ENCODE measurements at regions not wholly inside any gene's neighbourhood (a gene's known extent, or its start where the extent isn't known, plus 50 kb on each side); places are given as distances from the start of the nearest gene placed in this dataset.

GRCh38 chr10:131446171-131446570 lies 134.7 kb upstream of the TCERG1L start:
- peak in 1 of 2 donors; percentile 67 for DNase-seq (ENCODE audit: low spot score in 2 of 2)
- intact Hi-C loops (cut with DNase I; ENCODE audit: low total_unique reads): no loop called here

DNA sequence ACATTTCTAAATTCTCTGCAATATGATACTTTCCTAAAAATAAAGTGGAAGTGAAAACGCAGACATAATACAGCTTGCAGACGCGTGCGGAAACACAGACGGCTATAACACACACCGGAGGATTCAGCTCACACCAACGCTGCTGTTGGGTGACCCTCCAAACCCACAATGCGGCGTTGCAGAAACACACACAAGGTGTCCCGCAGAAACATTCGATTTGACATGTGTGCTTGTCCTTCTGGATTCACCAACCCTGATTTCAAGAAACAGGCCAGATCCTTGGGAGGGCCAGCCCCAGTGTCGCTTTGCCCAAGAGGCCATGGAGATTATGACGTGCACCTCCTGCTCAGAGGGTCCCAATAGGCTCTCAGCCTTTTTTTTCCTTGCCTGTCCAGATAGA lies 136.7 kb upstream of the TCERG1L start:
- no peak overlapping the region for H3K4me3 ChIP-seq (ENCODE audit: low read depth, poor library complexity, severe bottlenecking)
- DNase-seq (ENCODE audit: low spot score in 2 of 2): peak in 1 of 2 donors; percentile 25
- intact Hi-C loops (cut with DNase I; ENCODE audit: low total_unique reads): no loop called here
- TF ChIP-seq, protein P1, sequence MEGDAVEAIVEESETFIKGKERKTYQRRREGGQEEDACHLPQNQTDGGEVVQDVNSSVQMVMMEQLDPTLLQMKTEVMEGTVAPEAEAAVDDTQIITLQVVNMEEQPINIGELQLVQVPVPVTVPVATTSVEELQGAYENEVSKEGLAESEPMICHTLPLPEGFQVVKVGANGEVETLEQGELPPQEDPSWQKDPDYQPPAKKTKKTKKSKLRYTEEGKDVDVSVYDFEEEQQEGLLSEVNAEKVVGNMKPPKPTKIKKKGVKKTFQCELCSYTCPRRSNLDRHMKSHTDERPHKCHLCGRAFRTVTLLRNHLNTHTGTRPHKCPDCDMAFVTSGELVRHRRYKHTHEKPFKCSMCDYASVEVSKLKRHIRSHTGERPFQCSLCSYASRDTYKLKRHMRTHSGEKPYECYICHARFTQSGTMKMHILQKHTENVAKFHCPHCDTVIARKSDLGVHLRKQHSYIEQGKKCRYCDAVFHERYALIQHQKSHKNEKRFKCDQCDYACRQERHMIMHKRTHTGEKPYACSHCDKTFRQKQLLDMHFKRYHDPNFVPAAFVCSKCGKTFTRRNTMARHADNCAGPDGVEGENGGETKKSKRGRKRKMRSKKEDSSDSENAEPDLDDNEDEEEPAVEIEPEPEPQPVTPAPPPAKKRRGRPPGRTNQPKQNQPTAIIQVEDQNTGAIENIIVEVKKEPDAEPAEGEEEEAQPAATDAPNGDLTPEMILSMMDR (IDR thresholded peaks at IDR 0.05): no peak
- TF ChIP-seq POLR2A (IDR thresholded peaks at IDR 0.05): no peak
- 84 to 86% methylated on average over 13 of the region's 13 CpGs for WGBS, 2 donors

More at GRCh38 chr10:131446171-131446570, 134.7 kb upstream of the TCERG1L start:
- H3K4me3 ChIP-seq (ENCODE audit: low read depth, poor library complexity, severe bottlenecking): no peak overlapping the region
- TF ChIP-seq POLR2A (IDR thresholded peaks at IDR 0.05): no peak
- TF ChIP-seq, protein P1 (IDR thresholded peaks at IDR 0.05): no peak
- WGBS, 2 donors: 48 to 51% methylated on average over 12 of the region's 12 CpGs

GRCh38 chr10:131448883-131449282 lies 137.4 kb upstream of the TCERG1L start:
- intact Hi-C loops (cut with DNase I; ENCODE audit: low total_unique reads): no loop called here
- peak in 1 of 2 donors; percentile 76 for DNase-seq (ENCODE audit: low spot score in 2 of 2)
- TF ChIP-seq POLR2A (IDR thresholded peaks at IDR 0.05): no peak
- TF ChIP-seq, protein P1 (IDR thresholded peaks at IDR 0.05): no peak
- WGBS, 2 donors: 94% methylated on average over 14 of the region's 14 CpGs
- H3K4me3 ChIP-seq (ENCODE audit: low read depth, poor library complexity, severe bottlenecking): no peak overlapping the region

- intact Hi-C loops (cut with DNase I; ENCODE audit: low total_unique reads): no loop called here
- peak in 1 of 2 donors; percentile 50 for DNase-seq (ENCODE audit: low spot score in 2 of 2)
- H3K4me3 ChIP-seq (ENCODE audit: low read depth, poor library complexity, severe bottlenecking): no peak overlapping the region
- no peak for TF ChIP-seq POLR2A (IDR thresholded peaks at IDR 0.05)
- TF ChIP-seq, protein P1 (IDR thresholded peaks at IDR 0.05): no peak
- WGBS, 2 donors: 68 to 72% methylated on average over 7 of the region's 7 CpGs
These were observed 138.8 kb upstream of the TCERG1L start for GRCh38 chr10:131450216-131450765.

GRCh38 chr10:131451407-131452015 lies 140.0 kb upstream of the TCERG1L start:
- intact Hi-C loops (cut with DNase I; ENCODE audit: low total_unique reads): no loop called here
- DNase-seq (ENCODE audit: low spot score in 2 of 2): peak in 1 of 2 donors; percentile 77
- TF ChIP-seq, protein P1 (IDR thresholded peaks at IDR 0.05): no peak
- TF ChIP-seq POLR2A (IDR thresholded peaks at IDR 0.05): no peak
- 93% methylated on average over 7 of the region's 7 CpGs for WGBS, 2 donors
- no peak overlapping the region for H3K4me3 ChIP-seq (ENCODE audit: low read depth, poor library complexity, severe bottlenecking)
